NCI-H2029 treated with DMSO at 0.1 percent for 48 hours (cell line): ENCODE measurements at regions not wholly inside any gene's neighbourhood (a gene's known extent, or its start where the extent isn't known, plus 50 kb on each side); places are given as distances from the start of the nearest gene placed in this dataset.
"Not testable (repeated sequence)": the region's sequence is repeated elsewhere in the genome, so short reads cannot be mapped to it uniquely, and the experiment has no call there.

ENCODE experiments used
- DNase-seq: peaks from one replicate; lab custom pipeline; 2025; lab: John Stamatoyannopoulos, UW

DNA sequence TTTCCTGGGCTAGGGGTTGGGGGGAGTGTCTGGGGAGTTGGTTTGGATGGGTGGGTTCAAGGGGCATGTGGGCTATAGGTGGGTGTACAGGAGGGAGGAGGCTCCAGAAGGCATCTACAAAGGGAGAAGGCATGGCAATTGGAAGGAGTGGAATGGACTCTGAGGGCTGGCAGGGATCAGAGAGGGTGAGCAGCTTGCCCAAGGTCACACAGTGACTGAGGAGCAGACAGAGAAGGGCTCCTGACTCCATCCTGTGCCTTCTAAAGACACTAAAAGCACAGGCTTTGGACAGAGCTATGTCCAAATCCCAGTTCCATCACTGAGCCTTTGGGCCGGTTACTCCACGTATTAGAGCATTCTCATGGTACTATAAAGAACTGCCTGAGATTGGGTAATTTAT lies 151.8 kb downstream of the PTPRU start:
- DNase-seq: no peak

DNA sequence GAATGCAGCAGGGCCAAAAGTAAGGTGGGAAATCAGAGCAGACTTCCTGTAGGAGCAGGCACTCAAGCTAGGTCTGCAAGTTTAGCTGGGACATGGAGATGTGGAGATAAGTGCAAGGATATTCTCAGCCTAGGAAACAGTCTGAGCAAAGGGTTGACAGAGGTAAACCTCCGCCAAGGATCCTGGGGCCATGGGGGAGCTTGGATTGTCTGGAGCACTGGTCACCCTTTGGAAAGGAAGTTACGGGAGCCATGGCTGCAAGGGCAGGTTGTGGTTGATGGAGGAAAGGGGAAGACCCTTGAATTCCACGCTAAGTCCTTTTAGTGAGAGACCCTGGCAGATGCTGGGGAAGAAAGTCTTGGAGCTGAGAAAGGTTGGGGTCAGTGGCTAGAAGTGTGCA lies 150.9 kb downstream of the PTPRU start:
- DNase-seq: no peak

DNA sequence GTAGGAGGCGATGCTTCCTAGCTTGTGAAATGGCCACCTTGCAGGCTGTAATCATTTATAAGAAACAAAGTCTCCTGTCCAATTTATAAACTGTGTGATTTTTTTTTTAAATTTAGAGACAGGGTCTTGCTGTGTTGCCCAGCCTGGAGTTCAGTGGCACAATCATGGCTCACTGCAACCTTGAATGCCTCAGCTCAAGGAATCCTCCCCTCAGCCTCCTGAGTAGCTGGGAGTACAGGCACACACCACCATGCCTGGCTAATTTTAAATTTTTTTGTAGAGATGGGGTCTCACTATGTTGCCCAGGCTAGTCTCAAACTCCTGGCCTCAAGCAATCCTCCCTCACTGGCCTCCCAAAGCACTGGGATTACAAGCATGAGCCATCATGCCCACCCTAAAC lies 150.1 kb downstream of the PTPRU start:
- not testable (repeated sequence) for DNase-seq

DNA sequence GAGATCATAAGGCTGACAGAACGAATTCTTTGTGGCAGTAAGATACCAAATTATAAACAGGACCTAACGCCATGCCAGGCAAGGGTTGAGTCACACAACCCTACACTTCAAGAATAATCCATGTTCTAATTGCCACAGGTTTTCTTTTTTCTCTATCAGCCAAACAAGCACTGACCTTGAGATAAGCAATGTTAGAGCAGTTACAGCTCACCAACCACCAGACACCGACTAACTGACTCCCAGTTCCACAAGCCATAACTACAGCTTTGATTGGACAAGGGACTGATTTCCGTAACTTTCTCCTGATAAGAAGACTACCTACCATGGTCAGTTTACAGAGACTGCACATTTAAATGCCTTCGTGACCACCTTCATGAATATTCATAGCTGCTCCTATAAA lies 149.6 kb downstream of the PTPRU start:
- DNase-seq: no peak

DNA sequence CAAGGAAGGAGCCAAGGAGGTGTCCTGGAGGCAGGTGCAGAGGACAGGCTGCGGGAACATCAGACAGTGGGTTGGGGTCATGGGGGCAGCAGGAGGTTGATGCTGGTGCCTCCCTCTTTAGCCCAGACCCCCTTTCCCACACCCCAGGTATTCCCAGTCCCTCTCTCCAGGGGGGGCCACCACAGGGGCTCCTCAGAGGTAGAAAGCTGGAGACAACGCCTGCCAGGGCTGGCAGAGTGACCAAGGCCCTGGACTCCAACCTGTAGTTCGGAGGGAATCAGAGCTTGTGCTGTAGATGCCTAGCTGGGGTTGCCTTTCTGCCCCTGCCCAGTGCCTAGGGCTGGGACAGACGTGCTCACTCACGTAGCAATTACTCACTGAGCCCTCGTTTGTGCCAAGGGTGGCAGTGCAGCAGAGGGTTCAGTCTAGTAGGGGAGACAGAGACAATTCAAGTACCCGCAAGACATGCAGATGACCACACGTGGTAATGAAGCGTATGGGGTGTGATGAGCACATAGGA lies 148.2 kb downstream of the PTPRU start:
- no peak for DNase-seq

DNA sequence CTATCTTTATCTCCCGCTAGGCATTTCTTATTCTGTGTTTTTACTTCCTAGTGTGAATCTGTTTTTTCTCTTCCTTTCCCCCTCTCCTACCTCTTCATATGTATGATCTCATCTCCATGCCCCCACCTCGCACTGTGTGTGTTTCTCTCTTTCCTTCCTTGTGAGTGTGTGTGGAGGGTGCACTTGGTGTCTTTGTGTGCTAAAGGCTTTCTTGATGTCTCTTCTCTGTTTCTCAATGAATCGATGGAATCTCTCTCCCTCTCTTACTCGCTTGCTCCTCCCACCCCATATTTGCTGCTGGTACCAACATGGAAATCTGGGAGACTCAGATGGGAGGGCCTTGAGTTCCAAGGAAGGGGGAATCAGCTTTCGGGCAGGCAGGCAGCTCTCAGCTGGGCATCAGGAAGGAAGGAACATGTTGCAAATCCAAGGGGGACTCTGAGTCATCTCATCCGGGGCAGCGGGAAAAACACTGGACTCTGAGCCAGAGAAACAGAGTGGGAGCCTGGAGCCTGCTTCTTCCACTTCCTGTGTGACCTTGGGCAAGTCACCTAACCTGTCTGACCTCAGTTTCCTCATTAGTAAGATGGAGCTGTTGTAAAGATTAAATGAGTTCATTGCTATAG lies 147.5 kb downstream of the PTPRU start:
- DNase-seq: no peak

DNA sequence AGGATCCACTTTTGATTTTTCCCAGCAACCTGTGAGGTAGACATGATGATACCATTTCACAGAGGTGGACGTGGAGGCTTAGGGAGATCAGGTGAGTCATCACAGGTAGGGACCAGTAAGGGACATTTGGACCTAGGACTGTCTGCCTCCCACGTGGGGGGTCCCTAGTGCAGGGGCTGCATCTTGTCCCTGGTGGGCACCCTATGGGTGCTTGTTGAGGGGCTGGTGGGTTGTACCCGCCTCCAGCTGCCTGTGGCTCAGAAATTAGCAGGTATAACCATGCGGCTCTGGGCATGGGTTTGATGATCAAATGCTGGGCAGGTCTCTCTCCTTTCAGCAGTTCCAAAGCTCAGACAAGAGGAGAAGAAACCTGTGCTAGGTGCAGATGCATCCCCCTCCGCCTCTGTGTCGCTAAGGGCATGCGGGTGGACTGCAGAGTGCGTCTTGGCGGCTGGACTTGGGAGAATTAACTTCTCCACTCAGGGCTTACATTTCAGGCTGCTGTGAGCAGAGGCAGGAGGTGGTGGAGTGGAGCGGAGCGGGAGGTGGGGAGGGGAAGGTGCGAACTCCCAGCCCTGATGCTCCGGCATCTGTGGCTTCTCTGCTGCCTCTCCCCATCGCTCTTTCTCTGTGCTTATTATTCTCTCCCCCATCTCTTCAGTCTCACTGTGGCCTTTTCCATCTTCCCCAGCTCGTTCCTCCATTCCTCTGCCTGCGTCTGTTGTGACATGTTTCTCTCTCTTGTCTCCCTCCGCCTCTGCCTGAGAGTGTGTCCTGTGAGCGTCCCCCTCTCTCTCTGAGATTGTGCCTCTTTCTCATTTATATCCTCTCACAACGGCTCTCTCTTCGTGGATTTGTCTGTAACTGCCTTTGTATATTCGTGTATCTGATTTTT lies 146.8 kb downstream of the PTPRU start:
- DNase-seq: no peak

DNA sequence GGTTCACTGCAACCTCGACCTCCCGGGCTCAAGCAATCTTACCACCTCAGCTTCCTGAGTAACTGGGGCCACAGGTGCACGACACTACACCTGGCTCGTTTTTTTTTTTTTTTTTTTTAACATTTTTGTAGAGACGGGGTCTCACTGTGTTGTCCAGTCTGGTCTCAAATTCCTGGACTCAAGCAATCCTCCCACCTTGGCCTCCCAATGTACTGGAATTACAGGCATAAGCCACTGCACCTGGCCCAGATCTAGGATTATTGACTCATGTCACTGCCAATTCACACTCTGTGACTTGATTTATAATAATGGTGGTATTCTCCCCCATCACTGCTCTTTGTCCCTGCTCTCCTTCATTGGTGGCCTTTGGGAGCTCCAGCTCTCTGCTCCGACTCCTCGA lies 145.1 kb downstream of the PTPRU start:
- no peak for DNase-seq

DNA sequence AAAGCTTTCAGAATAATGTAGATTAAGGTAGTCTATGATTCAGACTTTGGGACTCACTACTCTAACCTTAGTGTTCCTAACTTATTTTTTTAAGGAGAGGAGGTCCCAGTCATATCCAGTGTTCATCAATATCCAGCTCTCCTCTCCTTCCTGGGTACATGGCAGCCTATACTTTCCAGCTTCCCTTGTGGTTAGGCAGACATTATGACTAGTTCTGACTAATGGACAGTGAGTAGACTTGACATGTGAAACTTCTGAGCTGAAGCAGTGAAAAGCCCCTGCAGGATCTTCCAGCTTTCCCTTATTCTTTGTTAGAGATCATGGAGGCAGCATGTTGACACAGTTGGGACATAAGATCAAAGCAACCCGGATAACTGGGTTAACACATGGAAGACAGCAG lies 144.2 kb downstream of the PTPRU start:
- DNase-seq: no peak

DNA sequence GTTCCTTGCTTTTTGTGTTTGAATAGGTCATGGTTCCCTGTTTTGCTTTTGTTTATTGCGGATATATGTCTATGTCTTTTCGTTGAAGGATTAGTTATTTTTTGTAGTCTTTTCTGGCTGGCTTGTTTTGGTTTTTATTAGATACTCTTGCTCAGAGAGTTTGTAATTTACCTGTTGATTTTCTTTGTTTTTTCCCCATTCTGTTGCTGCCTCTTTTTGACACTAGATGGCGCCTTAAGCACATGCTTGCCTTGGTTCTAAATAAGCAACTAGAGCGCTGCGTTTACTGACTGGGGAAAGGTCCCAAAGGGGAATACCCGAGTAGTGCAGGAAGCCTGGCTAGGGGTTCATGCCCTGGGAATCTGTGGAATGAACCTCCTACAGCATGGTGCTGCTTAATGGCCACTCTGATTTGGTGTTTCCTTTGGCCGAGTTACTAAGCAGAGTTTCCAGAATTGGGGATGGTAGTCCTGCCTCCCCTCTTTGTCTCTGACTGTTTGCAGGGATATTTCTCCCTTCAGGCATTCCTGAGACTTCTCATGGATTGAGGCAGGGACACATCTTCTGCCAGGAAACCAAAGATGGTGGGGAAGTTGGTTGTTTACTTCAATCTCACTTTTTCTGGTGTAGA lies 143.2 kb downstream of the PTPRU start:
- no peak for DNase-seq
